HCT116 (cell line): ENCODE measurements at regions not wholly inside any gene's neighbourhood (a gene's known extent, or its start where the extent isn't known, plus 50 kb on each side); places are given as distances from the start of the nearest gene placed in this dataset.

Experiments used
- ATAC-seq: fragments of 200-7000 bp; cut with Tn5 transposase; 2 replicates; pipeline ENCODE4 v1.9.1; 2020; ENCODE audit warnings: mild to moderate bottlenecking, moderate library complexity
- BruUV-seq: library from RNA; stranded (reverse); fragments of 400-500 nt; replicated peaks from 2 replicates; lab custom pipeline; 2021; lab: Mats Ljungman, UMichigan
- CTCF ChIA-PET: fragments of 300-600 bp; sonication (Branson Sonifier 250); formaldehyde crosslinking; loops from one replicate; lab custom pipeline; 2021; ENCODE audit warnings: antibody characterized with exemption; lab: Charles Lee
- POLR2A ChIA-PET: fragments of 300-600, 350-600 bp; sonication (Branson Sonifier 250); formaldehyde crosslinking; loops from one replicate; lab custom pipeline; 2021; ENCODE audit warnings: antibody characterized with exemption; lab: Charles Lee
- RAD21 ChIA-PET, 2 experiments: fragments of 300-600 bp; sonication (Branson Sonifier 250); formaldehyde crosslinking; loops; one replicate each; lab custom pipeline; 2023; ENCODE audit warnings: low total read pairs in 2 of 2; ENCODE audit not compliant: uncharacterized antibody in 2 of 2, unreplicated experiment in 2 of 2, low non-redundant PET in 1 of 2; lab: Charles Lee
- DNase-seq: peaks from one replicate; pipeline ENCODE4 v3.0.0-alpha.2; 2010; ENCODE audit warnings: low read depth, low spot score
- H2AFZ ChIP-seq: fragments of 200-600 bp; shearing (Covaris generic), sonication (generic); 2 replicates; pipeline ENCODE4 v1.6.1; 2017; ENCODE audit warnings: low read depth, mixed run types, mixed read lengths, antibody characterized with exemption, low read length; ENCODE audit not compliant: poor library complexity, severe bottlenecking
- H3K27ac ChIP-seq: 2 replicates; pipeline ENCODE4 v1.5.1; 2012; ENCODE audit warnings: low read depth, low read length
- H3K27me3 ChIP-seq: fragments of 200-600 bp; sonication (generic); 2 replicates; pipeline ENCODE4 v1.6.1; 2016; ENCODE audit warnings: mixed run types, low read length, mixed read lengths; ENCODE audit not compliant: insufficient read depth
- H3K36me3 ChIP-seq, 2 experiments: fragments of 200-500 bp in 1 of 2; fragments of 200-600 bp in 1 of 2; sonication (Bioruptor generic) in 1 of 2; sonication (generic) in 1 of 2; 2 replicates each; pipeline versions ENCODE4 v1.5.1 to v1.6.1; 2014 to 2016; ENCODE audit warnings: low read length in 2 of 2, inconsistent platforms in 1 of 2, mixed read lengths in 1 of 2, mixed run types in 1 of 2; ENCODE audit not compliant: insufficient read depth in 2 of 2, control insufficient read depth in 1 of 2
- H3K4me1 ChIP-seq, 2 experiments: fragments of 200-600 bp in 1 of 2; sonication (generic) in 1 of 2; 2 replicates each; pipeline versions ENCODE4 v1.5.1 to v1.6.1; 2012 to 2017; ENCODE audit warnings: low read length in 2 of 2, inconsistent platforms in 1 of 2, mild to moderate bottlenecking in 1 of 2, mixed read lengths in 1 of 2, mixed run types in 1 of 2, moderate library complexity in 1 of 2; ENCODE audit not compliant: insufficient read depth in 2 of 2, control insufficient read depth in 1 of 2
- H3K4me2 ChIP-seq: fragments of 200-600 bp; sonication (generic); 2 replicates; pipeline ENCODE4 v1.6.1; 2017; ENCODE audit warnings: mixed run types, low read length, mixed read lengths
- H3K4me3 ChIP-seq, 2 experiments: fragments of 200-600 bp in 1 of 2; sonication (generic) in 1 of 2; replicated peaks in 1 of 2; 2 replicates each; pipeline ENCODE4 v1.5.1; 2011 to 2016; ENCODE audit warnings: low read length in 2 of 2, control low read depth in 1 of 2, low read depth in 1 of 2, mild to moderate bottlenecking in 1 of 2, mixed read lengths in 1 of 2, mixed run types in 1 of 2
- H3K79me2 ChIP-seq: fragments of 200-600 bp; sonication (generic); 2 replicates; pipeline ENCODE4 v1.6.1; 2017; ENCODE audit warnings: mild to moderate bottlenecking, mixed run types, low read length, moderate library complexity, mixed read lengths; ENCODE audit not compliant: insufficient read depth
- H3K9ac ChIP-seq: fragments of 200-600 bp; sonication (generic); 2 replicates; pipeline ENCODE4 v1.6.1; 2016; ENCODE audit warnings: low read length, mixed read lengths
- H3K9me2 ChIP-seq: fragments of 200-600 bp; sonication (generic), shearing (Covaris generic); 2 replicates; pipeline ENCODE4 v1.6.1; 2017; ENCODE audit warnings: mixed run types, mild to moderate bottlenecking, moderate library complexity; ENCODE audit not compliant: insufficient read depth
- H3K9me3 ChIP-seq, 2 experiments: fragments of 200-500 bp in 1 of 2; fragments of 200-600 bp in 1 of 2; sonication (Bioruptor generic) in 1 of 2; sonication (generic) in 1 of 2; 2 replicates each; pipeline ENCODE4 v1.6.1; 2014 to 2017; ENCODE audit warnings: low read length in 2 of 2, mixed read lengths in 2 of 2, inconsistent platforms in 1 of 2, low read depth in 1 of 2, mild to moderate bottlenecking in 1 of 2, mixed run types in 1 of 2, moderate library complexity in 1 of 2; ENCODE audit not compliant: control insufficient read depth in 1 of 2, insufficient read depth in 1 of 2
- H4K20me1 ChIP-seq: fragments of 200-600 bp; sonication (generic), shearing (Covaris generic); 2 replicates; pipeline ENCODE4 v1.6.1; 2017; ENCODE audit warnings: mixed run types, mild to moderate bottlenecking, moderate library complexity; ENCODE audit not compliant: insufficient read depth
- ATF3 ChIP-seq: IDR thresholded peaks from 2 replicates; pipeline ENCODE4 v1.6.1; 2012
- ELF1 ChIP-seq: IDR thresholded peaks from 2 replicates; pipeline ENCODE4 v1.6.1; 2012; ENCODE audit warnings: low read depth, borderline replicate concordance
- JUND ChIP-seq: IDR thresholded peaks from 2 replicates; pipeline ENCODE4 v1.6.1; 2012
- SIN3A ChIP-seq: IDR thresholded peaks from 2 replicates; pipeline ENCODE4 v1.6.1; 2012; ENCODE audit warnings: low read depth
- ZBTB33 ChIP-seq: IDR thresholded peaks from 2 replicates; pipeline ENCODE4 v1.6.1; 2011; ENCODE audit warnings: mild to moderate bottlenecking, low read length, moderate library complexity; ENCODE audit not compliant: insufficient replicate concordance; ENCODE audit errors: extremely low read depth
- intact Hi-C: fragments of 100-400 bp; cut with micrococcal nuclease; formaldehyde crosslinking; loops from 2 replicates; pipeline ENCODE4 v1.10.0; 2022

GRCh38 chr5:6108540-6108848, 269.9 kb downstream of the MED10 start:
- intact Hi-C loops: no loop called here
- no peaks in the 10 kb centered on the region for H3K27me3 ChIP-seq
- CTCF ChIA-PET: no interaction called here

More at GRCh38 chr5:6108540-6108848, 269.9 kb downstream of the MED10 start:
- ChIA-PET POLR2A (no interaction called here), RAD21 (no interaction called here)
- no peaks in the 10 kb centered on the region for H3K36me3 ChIP-seq
- no peaks in the 10 kb centered on the region for H3K9me3 ChIP-seq
- no TSS peak for BruUV-seq
- no peaks in the 10 kb centered on the region for H3K4me1 ChIP-seq
- H3K4me2 ChIP-seq: no peak overlapping the region
- DNase-seq: no peak
- no peaks in the 10 kb centered on the region for H3K79me2 ChIP-seq
- H3K9ac ChIP-seq: no peak overlapping the region
- H3K27ac ChIP-seq: no peak overlapping the region
- H3K4me3 ChIP-seq: no peak overlapping the region
- no peak for ATAC-seq
- no peaks in the 10 kb centered on the region for H3K9me2 ChIP-seq
- H2AFZ ChIP-seq: no peak overlapping the region
- no peak for TF ChIP-seq SIN3A
- TF ChIP-seq ELF1: no peak
- TF ChIP-seq ATF3: no peak
- no peak for TF ChIP-seq JUND
- TF ChIP-seq ZBTB33: no peak
- H4K20me1 ChIP-seq: no peaks in the 10 kb centered on the region
